IMR-90 (cell line): ENCODE measurements at regions not wholly inside any gene's neighbourhood (a gene's known extent, or its start where the extent isn't known, plus 50 kb on each side); places are given as distances from the start of the nearest gene placed in this dataset.

Source experiments
- ATAC-seq: fragments of 200-7000 bp; cut with Tn5 transposase; 2 replicates; pipeline ENCODE4 v1.9.1; 2020; ENCODE audit warnings: low read depth, mild to moderate bottlenecking, moderate library complexity
- BruUV-seq: library from RNA; stranded (reverse); fragments of 400-500 nt; replicated peaks from 2 replicates; lab custom pipeline; 2021; lab: Mats Ljungman, UMichigan
- CTCF ChIA-PET: fragments of 300-600 bp; formaldehyde crosslinking; extraction: SDS; loops from one replicate; lab custom pipeline; 2021; ENCODE audit warnings: antibody characterized with exemption; lab: Yijun Ruan, JAX
- POLR2A ChIA-PET: fragments of 300-600 bp; sonication (Branson Sonifier 250); formaldehyde crosslinking; loops from one replicate; lab custom pipeline; 2022; ENCODE audit warnings: antibody characterized with exemption; ENCODE audit not compliant: unreplicated experiment; lab: Charles Lee
- DNase-seq: peaks from one replicate; pipeline ENCODE4 v3.0.0; 2013
- H2AFZ ChIP-seq: replicated peaks from 2 replicates; pipeline ENCODE3; 2013; ENCODE audit warnings: low read length, mild to moderate bottlenecking; ENCODE audit not compliant: poor library complexity
- H2AK5ac ChIP-seq: 2 replicates; pipeline ENCODE4 v1.6.1; 2013; ENCODE audit warnings: low read depth, low read length, inconsistent platforms
- H2AK9ac ChIP-seq: replicated peaks from 2 replicates; pipeline ENCODE3; 2013; ENCODE audit warnings: mild to moderate bottlenecking, low read depth, low read length, moderate library complexity; ENCODE audit not compliant: poor library complexity
- H2BK120ac ChIP-seq: 2 replicates; pipeline ENCODE4 v1.6.1; 2013; ENCODE audit warnings: low read depth, low read length, inconsistent platforms
- H2BK15ac ChIP-seq: 3 replicates; pipeline ENCODE4 v1.6.1; 2013; ENCODE audit warnings: low read depth, low read length, inconsistent platforms
- H2BK20ac ChIP-seq: 2 replicates; pipeline ENCODE4 v1.6.1; 2013; ENCODE audit warnings: low read depth, mild to moderate bottlenecking, inconsistent platforms, low read length, moderate library complexity
- H2BK5ac ChIP-seq: 2 replicates; pipeline ENCODE4 v1.6.1; 2013; ENCODE audit warnings: mild to moderate bottlenecking, low read depth, low read length, inconsistent platforms; ENCODE audit not compliant: poor library complexity, severe bottlenecking
- H3K14ac ChIP-seq: replicated peaks from 2 replicates; pipeline ENCODE4 v1.6.1; 2013; ENCODE audit warnings: low read depth, low read length, inconsistent platforms
- H3K18ac ChIP-seq: 2 replicates; pipeline ENCODE4 v1.6.1; 2013; ENCODE audit warnings: low read depth, low read length, control low read depth
- H3K23ac ChIP-seq: 2 replicates; pipeline ENCODE4 v1.6.1; 2013; ENCODE audit warnings: low read depth, low read length, inconsistent platforms
- H3K27ac ChIP-seq: 2 replicates; pipeline ENCODE4 v1.5.1; 2013; ENCODE audit warnings: mild to moderate bottlenecking, control low read depth, low read length; ENCODE audit not compliant: insufficient read depth
- H3K27me3 ChIP-seq: 2 replicates; pipeline ENCODE4 v1.6.1; 2013; ENCODE audit warnings: low read length; ENCODE audit not compliant: control insufficient read depth, insufficient read depth
- H3K36me3 ChIP-seq: 2 replicates; pipeline ENCODE4 v1.6.1; 2013; ENCODE audit warnings: low read length, mixed read lengths; ENCODE audit not compliant: control insufficient read depth, insufficient read depth
- H3K4ac ChIP-seq: 2 replicates; pipeline ENCODE4 v1.6.1; 2013; ENCODE audit warnings: low read depth, low read length, inconsistent platforms
- H3K4me1 ChIP-seq: 2 replicates; pipeline ENCODE4 v1.6.1; 2013; ENCODE audit warnings: low read length, mixed read lengths; ENCODE audit not compliant: control insufficient read depth, insufficient read depth
- H3K4me2 ChIP-seq: 2 replicates; pipeline ENCODE4 v1.6.1; 2013; ENCODE audit warnings: low read depth, mild to moderate bottlenecking, control low read depth, low read length, moderate library complexity
- H3K4me3 ChIP-seq: 2 replicates; pipeline ENCODE4 v1.5.1; 2013; ENCODE audit warnings: low read depth, mild to moderate bottlenecking, control low read depth, low read length, moderate library complexity; ENCODE audit not compliant: insufficient read depth
- H3K56ac ChIP-seq: 2 replicates; pipeline ENCODE4 v1.6.1; 2013; ENCODE audit warnings: low read length, inconsistent platforms; ENCODE audit not compliant: insufficient read depth; ENCODE audit errors: extremely low read depth
- H3K79me1 ChIP-seq, 2 experiments: 2 replicates each; pipeline ENCODE4 v1.6.1; 2013; ENCODE audit warnings: low read length in 2 of 2, inconsistent platforms in 1 of 2, low read depth in 1 of 2
- H3K9ac ChIP-seq: 2 replicates; pipeline ENCODE4 v1.6.1; 2013; ENCODE audit warnings: low read depth, low read length, control low read depth
- H3K9me1 ChIP-seq: 2 replicates; pipeline ENCODE4 v1.6.1; 2013; ENCODE audit warnings: low read length, inconsistent platforms; ENCODE audit not compliant: insufficient read depth
- H3K9me3 ChIP-seq: 2 replicates; pipeline ENCODE4 v1.6.1; 2013; ENCODE audit warnings: low read length; ENCODE audit not compliant: control insufficient read depth, insufficient read depth
- H4K20me1 ChIP-seq: 2 replicates; pipeline ENCODE4 v1.6.1; 2013; ENCODE audit warnings: low read length, inconsistent platforms; ENCODE audit not compliant: insufficient read depth
- H4K5ac ChIP-seq: 2 replicates; pipeline ENCODE4 v1.6.1; 2013; ENCODE audit warnings: mild to moderate bottlenecking, low read depth, low read length, control low read depth
- H4K8ac ChIP-seq, 2 experiments: 2 replicates each; pipeline ENCODE4 v1.6.1; 2013; ENCODE audit warnings: low read depth in 2 of 2, low read length in 2 of 2, control low read depth in 1 of 2, inconsistent platforms in 1 of 2
- H4K91ac ChIP-seq: 2 replicates; pipeline ENCODE4 v1.6.1; 2013; ENCODE audit warnings: low read depth, low read length, inconsistent platforms; ENCODE audit not compliant: insufficient read depth
- CEBPB ChIP-seq: IDR thresholded peaks from 2 replicates; pipeline ENCODE4 v1.6.1; 2012; ENCODE audit warnings: low read depth, low read length, improper control_type of control experiment
- MAFK ChIP-seq: IDR thresholded peaks from 2 replicates; pipeline ENCODE4 v1.6.1; 2012; ENCODE audit warnings: low read depth, low read length, improper control_type of control experiment
- NFE2L2 ChIP-seq: fragments of 150-350 bp; IDR thresholded peaks from 2 replicates; pipeline ENCODE4 v1.6.1; 2016; ENCODE audit warnings: low read depth, mild to moderate bottlenecking, low read length
- WGBS, 2 experiments: methylation state at CpG; one replicate each; pipeline versions ENCODE4 v1.1.5 to v1.1.7; 2013; ENCODE audit warnings: missing lambda C conversion rate in 2 of 2; ENCODE audit not compliant: insufficient read length in 1 of 2; ENCODE audit errors: extremely low coverage in 2 of 2; 5-methylcytosine and 5-hydroxymethylcytosine counted together
- dilution Hi-C: fragments of 300-500 bp; cut with HindIII; formaldehyde crosslinking; loops from one replicate; pipeline ENCODE4 v1.14.3; 2018; ENCODE audit warnings: low sequenced_read_pairs; ENCODE audit not compliant: unreplicated experiment
- in situ Hi-C: fragments of 300-500 bp; cut with MboI; formaldehyde crosslinking; loops from 3 replicates; pipeline ENCODE4 v1.14.3; 2019; ENCODE audit warnings: low sequenced_read_pairs, inconsistent platforms, mixed read lengths
- intact Hi-C: fragments of 100-400 bp; cut with micrococcal nuclease; formaldehyde crosslinking; loops from 2 replicates; pipeline ENCODE4 v1.10.0; 2022

DNA sequence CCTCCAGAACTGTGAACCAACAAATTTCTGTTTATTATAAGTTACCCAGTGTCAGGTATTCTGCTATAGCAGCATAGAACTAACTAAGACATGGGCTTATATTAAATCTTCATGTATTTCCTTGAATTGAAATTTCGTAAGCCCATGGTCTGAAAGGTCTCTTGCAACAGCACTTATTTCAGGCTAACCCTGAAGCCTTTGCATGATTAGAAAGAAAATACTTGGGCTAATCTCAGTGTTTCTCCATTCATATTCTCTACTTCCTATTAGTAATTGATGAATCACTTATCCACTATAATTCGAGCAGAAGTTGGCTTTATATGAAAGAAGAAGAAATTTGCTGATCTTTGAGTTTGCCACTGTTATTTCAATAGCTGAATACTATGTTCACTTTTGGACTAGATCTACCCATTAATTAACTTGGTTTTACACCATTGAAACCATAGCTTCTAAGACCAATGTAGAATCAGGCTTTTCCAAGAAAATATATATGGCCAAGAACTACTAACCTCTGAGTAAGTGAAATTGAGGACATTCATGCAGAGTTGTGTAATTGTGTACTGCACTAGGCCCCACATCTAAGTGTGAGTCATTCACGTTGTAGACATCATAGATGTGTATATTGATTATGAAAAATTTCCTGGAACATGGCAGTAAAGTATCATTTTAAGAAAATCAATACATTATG lies 731.6 kb downstream of the SOCS6 start:
- no peak overlapping the region for H2BK20ac ChIP-seq
- in situ Hi-C loops (no loop called here), intact Hi-C loops (no loop called here), dilution Hi-C loops (no loop called here)
- H2AK5ac ChIP-seq = no peak overlapping the region
- no peak overlapping the region for H4K5ac ChIP-seq
- BruUV-seq = no TSS peak
- H3K14ac ChIP-seq = no peak overlapping the region
- no peak overlapping the region for H2AK9ac ChIP-seq
- no peak overlapping the region for H3K4me3 ChIP-seq
- H3K9me3 ChIP-seq = peaks cover 11% of the 10 kb centered on the region; the same call in 1 of the 2 replicates
- no peak overlapping the region for H3K23ac ChIP-seq
- H3K27me3 ChIP-seq = no peaks in the 10 kb centered on the region
- H3K4me2 ChIP-seq = no peak overlapping the region
- peak; percentile 50 for DNase-seq
- no peak overlapping the region for H3K9ac ChIP-seq
- no peaks in the 10 kb centered on the region for H3K4me1 ChIP-seq
- CTCF ChIA-PET = no interaction called here
- no peak overlapping the region for H2BK15ac ChIP-seq
- H3K36me3 ChIP-seq = no peaks in the 10 kb centered on the region
- no peak overlapping the region for H2BK5ac ChIP-seq
- WGBS, 2 experiments = no CpG with 5 or more reads among the region's 3 CpGs
- no peak overlapping the region for H4K91ac ChIP-seq
- POLR2A ChIA-PET = no interaction called here
- no peak overlapping the region for H2BK120ac ChIP-seq
- no peaks in the 10 kb centered on the region for H3K79me1 ChIP-seq
- H3K18ac ChIP-seq = no peak overlapping the region
- no peak for ATAC-seq
- H3K4ac ChIP-seq = no peak overlapping the region
- peak; percentile 11; the same call in 1 of the 2 replicates for TF ChIP-seq CEBPB
- TF ChIP-seq NFE2L2 = no peak
- peak; percentile 26; the same call in 1 of the 2 replicates for TF ChIP-seq MAFK
- H3K9me1 ChIP-seq = no peaks in the 10 kb centered on the region
- H3K27ac ChIP-seq = no peak overlapping the region
- no peak overlapping the region for H3K56ac ChIP-seq
- no peak overlapping the region for H4K8ac ChIP-seq
- H4K20me1 ChIP-seq = no peaks in the 10 kb centered on the region
- H2AFZ ChIP-seq = no peak overlapping the region
